ENCODE measurements at regions not wholly inside any gene's neighbourhood (a gene's known extent, or its start where the extent isn't known, plus 50 kb on each side); places are given as distances from the start of the nearest gene placed in this dataset.

- no peak for TF ChIP-seq CTCF (IDR thresholded peaks at IDR 0.05; ENCODE audit: insufficient read depth, low read length)
- no peak for TF ChIP-seq REST (IDR thresholded peaks at IDR 0.05; ENCODE audit: insufficient replicate concordance, low read depth)
These were observed 525.5 kb downstream of the IRS1 start for GRCh38 chr2:226274143-226274542.
